ENCODE measurements at regions not wholly inside any gene's neighbourhood (a gene's known extent, or its start where the extent isn't known, plus 50 kb on each side); places are given as distances from the start of the nearest gene placed in this dataset.

DNA sequence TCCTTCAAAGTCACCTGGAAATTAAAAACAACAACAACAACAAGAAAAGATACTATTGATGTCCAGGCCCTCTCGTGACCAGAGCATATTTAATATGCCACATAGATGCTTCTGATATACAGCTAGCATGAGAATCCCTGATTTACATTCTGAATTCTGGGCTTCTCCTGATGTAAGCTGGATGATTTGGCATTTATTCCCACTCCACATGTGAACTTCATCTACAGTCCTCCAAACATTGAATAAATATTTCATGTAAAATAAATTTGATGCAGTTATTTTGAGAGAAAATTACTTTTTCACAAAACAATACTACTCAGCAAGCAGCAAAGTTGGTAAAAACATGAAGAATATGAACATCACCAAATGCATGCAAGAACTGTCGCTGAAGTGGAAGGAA is 453.2 kb upstream of the SETBP1 start:
- H3K4me3 ChIP-seq (ENCODE audit: low read depth, low read length, poor library complexity, severe bottlenecking) = no peak overlapping the region
- no TSS peak for BruUV-seq (replicated peaks)
- no peaks in the 10 kb centered on the region for H3K4me1 ChIP-seq (ENCODE audit: insufficient read depth, low read length, poor library complexity, severe bottlenecking)
- DNase-seq (ENCODE audit: low spot score) = no peak
- H3K36me3 ChIP-seq (ENCODE audit: insufficient read depth, low read length, poor library complexity, severe bottlenecking) = no peaks in the 10 kb centered on the region
- no peaks in the 10 kb centered on the region for H3K27me3 ChIP-seq (replicated peaks; ENCODE audit: insufficient read depth, low read depth, low read length, poor library complexity)
- intact Hi-C loops (cut with micrococcal nuclease; ENCODE audit: unreplicated experiment) = no loop called here
- ChIA-PET POLR2A (ENCODE audit: low non-redundant PET) (no interaction called here), CTCF (no interaction called here)
- H3K9me3 ChIP-seq (ENCODE audit: low read depth, low read length, poor library complexity, severe bottlenecking) = no peaks in the 10 kb centered on the region
- TF ChIP-seq, protein P1, sequence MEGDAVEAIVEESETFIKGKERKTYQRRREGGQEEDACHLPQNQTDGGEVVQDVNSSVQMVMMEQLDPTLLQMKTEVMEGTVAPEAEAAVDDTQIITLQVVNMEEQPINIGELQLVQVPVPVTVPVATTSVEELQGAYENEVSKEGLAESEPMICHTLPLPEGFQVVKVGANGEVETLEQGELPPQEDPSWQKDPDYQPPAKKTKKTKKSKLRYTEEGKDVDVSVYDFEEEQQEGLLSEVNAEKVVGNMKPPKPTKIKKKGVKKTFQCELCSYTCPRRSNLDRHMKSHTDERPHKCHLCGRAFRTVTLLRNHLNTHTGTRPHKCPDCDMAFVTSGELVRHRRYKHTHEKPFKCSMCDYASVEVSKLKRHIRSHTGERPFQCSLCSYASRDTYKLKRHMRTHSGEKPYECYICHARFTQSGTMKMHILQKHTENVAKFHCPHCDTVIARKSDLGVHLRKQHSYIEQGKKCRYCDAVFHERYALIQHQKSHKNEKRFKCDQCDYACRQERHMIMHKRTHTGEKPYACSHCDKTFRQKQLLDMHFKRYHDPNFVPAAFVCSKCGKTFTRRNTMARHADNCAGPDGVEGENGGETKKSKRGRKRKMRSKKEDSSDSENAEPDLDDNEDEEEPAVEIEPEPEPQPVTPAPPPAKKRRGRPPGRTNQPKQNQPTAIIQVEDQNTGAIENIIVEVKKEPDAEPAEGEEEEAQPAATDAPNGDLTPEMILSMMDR (conservative IDR thresholded peaks at IDR 0.05; ENCODE audit: low read depth, low read length) = no peak
- TF ChIP-seq EZH2 (IDR thresholded peaks at IDR 0.05; ENCODE audit: borderline replicate concordance, low read depth, low read length, poor library complexity, severe bottlenecking) = no peak
- H3K27ac ChIP-seq (ENCODE audit: low read depth, low read length, poor library complexity, severe bottlenecking) = no peak overlapping the region

DNA sequence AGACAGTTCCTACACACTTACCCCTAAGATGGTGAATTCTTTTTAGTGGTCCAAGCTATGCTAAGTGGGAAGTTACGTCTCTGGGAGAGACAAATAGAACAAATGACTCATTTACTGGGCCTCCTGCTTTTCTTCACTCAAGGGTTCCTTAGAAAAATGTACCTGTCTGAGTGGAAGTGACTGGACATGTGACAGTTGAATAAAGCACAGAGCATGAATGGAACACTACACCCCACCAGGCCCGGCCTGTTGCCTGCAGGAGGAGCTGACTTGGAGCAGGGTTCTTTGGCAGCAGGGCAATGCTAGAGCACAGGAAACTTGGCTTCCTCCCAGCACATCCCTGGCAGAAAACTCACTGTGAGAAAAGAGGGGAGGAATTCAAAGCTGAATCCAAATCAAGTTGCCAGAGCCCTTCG is 451.0 kb upstream of the SETBP1 start:
- H3K4me1 ChIP-seq (ENCODE audit: insufficient read depth, low read length, poor library complexity, severe bottlenecking) = no peaks in the 10 kb centered on the region
- no peak overlapping the region for H3K4me3 ChIP-seq (ENCODE audit: low read depth, low read length, poor library complexity, severe bottlenecking)
- POLR2A ChIA-PET (ENCODE audit: low non-redundant PET) = no interaction called here
- TF ChIP-seq, protein P1 (conservative IDR thresholded peaks at IDR 0.05; ENCODE audit: low read depth, low read length) = no peak
- TF ChIP-seq EZH2 (IDR thresholded peaks at IDR 0.05; ENCODE audit: borderline replicate concordance, low read depth, low read length, poor library complexity, severe bottlenecking) = no peak
- H3K27ac ChIP-seq (ENCODE audit: low read depth, low read length, poor library complexity, severe bottlenecking) = no peak overlapping the region
- no TSS peak for BruUV-seq (replicated peaks)
- no peak for DNase-seq (ENCODE audit: low spot score)
- H3K27me3 ChIP-seq (replicated peaks; ENCODE audit: insufficient read depth, low read depth, low read length, poor library complexity) = no peaks in the 10 kb centered on the region
- intact Hi-C loops (cut with micrococcal nuclease; ENCODE audit: unreplicated experiment) = no loop called here
- H3K36me3 ChIP-seq (ENCODE audit: insufficient read depth, low read length, poor library complexity, severe bottlenecking) = no peaks in the 10 kb centered on the region
- no peaks in the 10 kb centered on the region for H3K9me3 ChIP-seq (ENCODE audit: low read depth, low read length, poor library complexity, severe bottlenecking)
- CTCF ChIA-PET = no interaction called here

DNA sequence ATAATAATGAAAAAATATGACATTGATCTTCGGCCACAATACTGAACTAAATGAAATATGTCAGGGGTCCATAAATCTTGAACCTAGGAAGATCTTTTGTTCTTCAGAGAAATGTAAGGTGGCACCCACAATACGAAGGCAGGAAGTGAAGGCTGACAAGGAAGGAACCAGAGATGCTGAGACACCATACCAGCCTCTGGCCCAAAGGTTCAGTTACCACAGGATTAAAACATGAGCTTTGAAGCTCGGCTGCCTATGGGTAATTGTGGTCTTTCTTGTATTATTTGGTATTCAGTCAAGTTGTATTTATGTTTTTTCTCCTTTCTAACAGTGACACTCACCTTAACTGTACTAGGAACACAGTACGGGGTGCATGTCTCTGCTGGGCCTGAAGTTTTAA is 448.8 kb upstream of the SETBP1 start:
- ChIA-PET POLR2A (ENCODE audit: low non-redundant PET) (no interaction called here), CTCF (no interaction called here)
- Histone ChIP-seq H3K27ac (ENCODE audit: low read depth, low read length, poor library complexity, severe bottlenecking) (no peak overlapping the region), H3K36me3 (ENCODE audit: insufficient read depth, low read length, poor library complexity, severe bottlenecking) (no peaks in the 10 kb centered on the region), H3K4me3 (ENCODE audit: low read depth, low read length, poor library complexity, severe bottlenecking) (no peak overlapping the region), H3K4me1 (ENCODE audit: insufficient read depth, low read length, poor library complexity, severe bottlenecking) (no peaks in the 10 kb centered on the region), H3K9me3 (ENCODE audit: low read depth, low read length, poor library complexity, severe bottlenecking) (no peaks in the 10 kb centered on the region), H3K27me3 (replicated peaks; ENCODE audit: insufficient read depth, low read depth, low read length, poor library complexity) (no peaks in the 10 kb centered on the region)
- TF ChIP-seq, protein P1 (conservative IDR thresholded peaks at IDR 0.05; ENCODE audit: low read depth, low read length) = no peak
- no peak for TF ChIP-seq EZH2 (IDR thresholded peaks at IDR 0.05; ENCODE audit: borderline replicate concordance, low read depth, low read length, poor library complexity, severe bottlenecking)
- DNase-seq (ENCODE audit: low spot score) = no peak
- intact Hi-C loops (cut with micrococcal nuclease; ENCODE audit: unreplicated experiment) = no loop called here
- no TSS peak for BruUV-seq (replicated peaks)

Data from A673 (cell line).